PC-3 (cell line): ENCODE measurements at regions not wholly inside any gene's neighbourhood (a gene's known extent, or its start where the extent isn't known, plus 50 kb on each side); places are given as distances from the start of the nearest gene placed in this dataset.

ENCODE experiments used
- ATAC-seq: fragments of 200-7000 bp; cut with Tn5 transposase; 2 replicates; pipeline ENCODE4 v1.9.1; 2020; ENCODE audit warnings: mild to moderate bottlenecking, moderate library complexity
- BruUV-seq: library from RNA; stranded (reverse); fragments of 400-500 nt; replicated peaks from 2 replicates; lab custom pipeline; 2021; lab: Mats Ljungman, UMichigan
- CTCF ChIA-PET: fragments of 300-600 bp; sonication (Branson Sonifier 250); formaldehyde crosslinking; loops from one replicate; lab custom pipeline; 2022; ENCODE audit warnings: antibody characterized with exemption; lab: Charles Lee
- POLR2A ChIA-PET: fragments of 300-600 bp; sonication (Branson Sonifier 250); formaldehyde crosslinking; loops from one replicate; lab custom pipeline; 2022; ENCODE audit warnings: antibody characterized with exemption; ENCODE audit not compliant: unreplicated experiment; lab: Charles Lee
- DNase-seq: peaks from one replicate; pipeline ENCODE4 v3.0.0-alpha.2; 2015
- H2AFZ ChIP-seq: fragments of 300-600 bp; sonication (generic); 2 replicates; pipeline ENCODE4 v1.6.0; 2016; ENCODE audit warnings: antibody characterized with exemption, low read length
- H3F3A ChIP-seq: fragments of 300-600 bp; sonication (generic); one replicate; pipeline ENCODE4 v1.6.0; 2017; ENCODE audit warnings: antibody characterized with exemption, low read length, control low read depth, mild to moderate bottlenecking; ENCODE audit not compliant: unreplicated experiment
- H3K27ac ChIP-seq: fragments of 300-600 bp; sonication (generic); 2 replicates; pipeline ENCODE4 v1.5.1; 2016; ENCODE audit warnings: mild to moderate bottlenecking, low read length
- H3K27me3 ChIP-seq: fragments of 300-600 bp; sonication (generic); 2 replicates; pipeline ENCODE4 v1.6.1; 2016; ENCODE audit warnings: low read length, mixed read lengths
- H3K36me3 ChIP-seq: fragments of 300-600 bp; sonication (generic); 2 replicates; pipeline ENCODE4 v1.6.1; 2016; ENCODE audit warnings: low read depth, mixed run types, low read length, mixed read lengths
- H3K4me1 ChIP-seq: fragments of 300-600 bp; sonication (generic); 2 replicates; pipeline ENCODE4 v1.5.1; 2016; ENCODE audit warnings: low read length; ENCODE audit not compliant: insufficient read depth
- H3K4me2 ChIP-seq: fragments of 300-600 bp; sonication (generic); 2 replicates; pipeline ENCODE4 v1.6.0; 2016; ENCODE audit warnings: low read length
- H3K4me3 ChIP-seq: fragments of 300-600 bp; sonication (generic); 2 replicates; pipeline ENCODE4 v1.5.1; 2016; ENCODE audit warnings: mild to moderate bottlenecking, low read length, mixed read lengths
- H3K79me2 ChIP-seq: fragments of 300-600 bp; sonication (generic); 2 replicates; pipeline ENCODE4 v1.6.1; 2017; ENCODE audit warnings: low read length, mixed read lengths
- H3K9ac ChIP-seq: fragments of 300-600 bp; sonication (generic); 2 replicates; pipeline ENCODE4 v1.6.0; 2016; ENCODE audit warnings: mild to moderate bottlenecking, low read length
- H3K9me2 ChIP-seq: fragments of 300-600 bp; sonication (generic); replicated peaks from 2 replicates; pipeline ENCODE4 v1.6.1; 2016; ENCODE audit warnings: mixed run types, low read length, mixed read lengths
- H3K9me3 ChIP-seq: fragments of 300-600 bp; sonication (generic); 2 replicates; pipeline ENCODE4 v1.6.1; 2016; ENCODE audit warnings: low read length, mixed read lengths
- H4K20me1 ChIP-seq: fragments of 300-600 bp; sonication (generic); 2 replicates; pipeline ENCODE4 v1.6.1; 2016; ENCODE audit warnings: low read length, mixed read lengths
- CTCF ChIP-seq: fragments of 300-600 bp; sonication (generic); conservative IDR thresholded peaks from 2 replicates; pipeline ENCODE4 v1.5.1; 2017; ENCODE audit warnings: antibody characterized with exemption, low read depth, mild to moderate bottlenecking, low read length
- EZH2 ChIP-seq: fragments of 300-600 bp; sonication (generic); IDR thresholded peaks from one replicate; pipeline ENCODE4 v1.6.1; 2017; ENCODE audit warnings: antibody characterized with exemption, mild to moderate bottlenecking, low read length; ENCODE audit not compliant: unreplicated experiment
- EZH2phosphoT487 ChIP-seq: fragments of 300-600 bp; sonication (generic); IDR thresholded peaks from 2 replicates; pipeline ENCODE4 v1.6.1; 2018; ENCODE audit warnings: mild to moderate bottlenecking, antibody characterized with exemption, low read length, borderline replicate concordance
- intact Hi-C: fragments of 100-400 bp; cut with micrococcal nuclease; formaldehyde crosslinking; loops from 2 replicates; pipeline ENCODE4 v1.9.0; 2023

GRCh38 chr10:93222211-93222754 is 148.6 kb downstream of the CYP26A1 start:
- BruUV-seq, result no TSS peak
- H3K27ac ChIP-seq, result no peak overlapping the region
- H3K9ac ChIP-seq, result no peak overlapping the region
- H3K9me3 ChIP-seq, result no peaks in the 10 kb centered on the region
- no peaks in the 10 kb centered on the region for H3K9me2 ChIP-seq
- no peaks in the 10 kb centered on the region for H3K27me3 ChIP-seq
- no peaks in the 10 kb centered on the region for H3F3A ChIP-seq
- no peak for DNase-seq
- H4K20me1 ChIP-seq, result no peaks in the 10 kb centered on the region
- CTCF ChIA-PET, result no interaction called here
- H3K4me2 ChIP-seq, result no peak overlapping the region
- no peak for ATAC-seq
- TF ChIP-seq EZH2phosphoT487 (no peak), EZH2 (no peak), CTCF (no peak)
- POLR2A ChIA-PET, result no interaction called here
- intact Hi-C loops, result no loop called here
- no peaks in the 10 kb centered on the region for H3K36me3 ChIP-seq
- H2AFZ ChIP-seq, result no peak overlapping the region
- no peaks in the 10 kb centered on the region for H3K4me1 ChIP-seq
- no peak overlapping the region for H3K4me3 ChIP-seq
- no peaks in the 10 kb centered on the region for H3K79me2 ChIP-seq

- BruUV-seq, result no TSS peak
- no peak overlapping the region for H3K9ac ChIP-seq
- no peaks in the 10 kb centered on the region for H3K9me3 ChIP-seq
- H3K27ac ChIP-seq, result no peak overlapping the region
- no peak overlapping the region for H2AFZ ChIP-seq
- intact Hi-C loops, result no loop called here
- no peaks in the 10 kb centered on the region for H3K4me1 ChIP-seq
- TF ChIP-seq CTCF (no peak), EZH2phosphoT487 (no peak), EZH2 (no peak)
- DNase-seq (no peak), ATAC-seq (no peak)
- no peaks in the 10 kb centered on the region for H3K9me2 ChIP-seq
- no peaks in the 10 kb centered on the region for H3K27me3 ChIP-seq
- no peak overlapping the region for H3K4me2 ChIP-seq
- ChIA-PET CTCF (no interaction called here), POLR2A (no interaction called here)
- no peaks in the 10 kb centered on the region for H3K36me3 ChIP-seq
- no peaks in the 10 kb centered on the region for H4K20me1 ChIP-seq
- no peak overlapping the region for H3K4me3 ChIP-seq
- H3K79me2 ChIP-seq, result no peaks in the 10 kb centered on the region
- H3F3A ChIP-seq, result no peaks in the 10 kb centered on the region
Measured at GRCh38 chr10:93222876-93223275, 149.2 kb downstream of the CYP26A1 start.

- Histone ChIP-seq H3K4me1 (no peaks in the 10 kb centered on the region), H3K27me3 (no peaks in the 10 kb centered on the region), H4K20me1 (no peaks in the 10 kb centered on the region), H3K27ac (no peak overlapping the region), H3K79me2 (no peaks in the 10 kb centered on the region), H3K9ac (no peak overlapping the region), H3K9me3 (no peaks in the 10 kb centered on the region), H3F3A (no peaks in the 10 kb centered on the region), H3K4me3 (no peak overlapping the region), H3K4me2 (no peak overlapping the region), H2AFZ (no peak overlapping the region), H3K9me2 (no peaks in the 10 kb centered on the region), H3K36me3 (no peaks in the 10 kb centered on the region)
- no peak for DNase-seq
- ChIA-PET CTCF (no interaction called here), POLR2A (no interaction called here)
- no TSS peak for BruUV-seq
- ATAC-seq, result no peak
- intact Hi-C loops, result no loop called here
- no peak for TF ChIP-seq CTCF
- no peak for TF ChIP-seq EZH2
- no peak for TF ChIP-seq EZH2phosphoT487
Measured at GRCh38 chr10:93223336-93223735, 149.6 kb downstream of the CYP26A1 start.
